NCI-H2196 (cell line): ENCODE measurements at regions not wholly inside any gene's neighbourhood (a gene's known extent, or its start where the extent isn't known, plus 50 kb on each side); places are given as distances from the start of the nearest gene placed in this dataset.
"Not testable (repeated sequence)": the region's sequence is repeated elsewhere in the genome, so short reads cannot be mapped to it uniquely, and the experiment has no call there.

ENCODE experiments used
- DNase-seq: peaks from one replicate; lab custom pipeline; 2025; ENCODE audit not compliant: unreplicated experiment; lab: John Stamatoyannopoulos, UW

DNA sequence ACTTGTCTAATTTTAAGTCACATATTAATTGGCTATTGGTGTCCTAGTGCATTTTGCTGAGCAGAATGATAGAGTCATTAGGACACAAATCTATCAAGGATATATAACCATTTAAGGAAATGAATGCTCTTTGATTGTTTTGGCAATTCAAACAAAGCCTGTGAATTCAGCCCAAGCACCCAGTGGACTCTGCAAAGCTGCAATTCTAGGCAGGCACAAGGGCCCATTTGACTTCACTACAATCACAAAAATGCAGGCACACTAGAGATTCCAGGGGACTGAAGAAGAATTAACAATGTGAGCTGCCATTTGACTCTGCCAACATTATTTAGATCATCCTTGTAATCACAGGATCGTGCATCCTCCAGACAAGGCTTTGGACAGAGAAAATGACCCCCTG is 544.2 kb upstream of the PHF14 start:
- DNase-seq: no peak

DNA sequence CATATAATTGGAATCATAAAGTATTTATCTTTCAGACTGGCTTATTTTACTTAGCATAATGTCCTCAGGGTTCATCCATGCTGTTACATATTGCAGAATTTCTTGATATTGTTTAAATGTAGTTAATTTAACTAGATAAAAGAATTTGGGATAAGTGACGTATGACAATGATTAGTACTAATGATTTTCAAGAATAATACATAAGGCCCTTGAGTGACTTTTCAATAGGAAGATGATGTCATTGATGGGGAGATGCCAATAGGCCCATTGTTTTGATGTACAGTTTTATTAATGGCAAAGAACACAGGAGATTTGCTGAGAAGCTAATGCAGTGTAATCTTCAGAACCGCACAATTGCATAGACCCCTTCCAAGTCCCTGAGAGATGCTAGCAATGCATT is 537.4 kb upstream of the PHF14 start:
- DNase-seq: no peak

GRCh38 chr7:10439027-10439426 is 534.6 kb upstream of the PHF14 start:
- DNase-seq: no peak

- no peak for DNase-seq
These were observed 517.7 kb upstream of the PHF14 start for GRCh38 chr7:10455936-10456335.

GRCh38 chr7:10460474-10460873 is 513.2 kb upstream of the PHF14 start:
- DNase-seq: no peak

GRCh38 chr7:10463701-10464100 is 510.0 kb upstream of the PHF14 start:
- DNase-seq: no peak

GRCh38 chr7:10465536-10465935 is 508.1 kb upstream of the PHF14 start:
- not testable (repeated sequence) for DNase-seq

DNA sequence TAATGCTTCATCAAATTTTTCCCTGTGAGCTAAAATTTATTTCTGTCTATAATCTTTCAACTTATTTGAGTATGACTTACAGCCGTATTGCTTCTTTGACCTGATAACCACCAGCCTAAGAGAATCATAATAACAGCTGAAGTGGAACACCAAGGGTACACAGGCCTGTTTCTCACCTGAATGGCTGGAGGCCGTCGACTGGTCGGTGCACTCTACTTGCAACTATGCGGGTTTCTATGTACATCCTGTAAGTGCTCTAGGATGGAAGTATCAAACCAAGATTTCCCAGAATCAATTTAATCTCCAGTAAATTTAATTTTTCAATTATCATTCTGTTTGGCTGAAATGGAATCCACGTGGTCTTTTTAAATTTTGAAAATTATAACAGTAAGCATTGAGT is 504.8 kb upstream of the PHF14 start:
- DNase-seq: no peak

GRCh38 chr7:10469476-10469875 is 504.2 kb upstream of the PHF14 start:
- DNase-seq: no peak

- no peak for DNase-seq
These were observed 502.2 kb upstream of the PHF14 start for GRCh38 chr7:10471280-10472058.

GRCh38 chr7:10472115-10472514 is 501.6 kb upstream of the PHF14 start:
- no peak for DNase-seq

- no peak for DNase-seq
These were observed 500.1 kb upstream of the PHF14 start for GRCh38 chr7:10473569-10473968.

- DNase-seq: no peak
These were observed 499.6 kb upstream of the PHF14 start for GRCh38 chr7:10474048-10474447.

DNA sequence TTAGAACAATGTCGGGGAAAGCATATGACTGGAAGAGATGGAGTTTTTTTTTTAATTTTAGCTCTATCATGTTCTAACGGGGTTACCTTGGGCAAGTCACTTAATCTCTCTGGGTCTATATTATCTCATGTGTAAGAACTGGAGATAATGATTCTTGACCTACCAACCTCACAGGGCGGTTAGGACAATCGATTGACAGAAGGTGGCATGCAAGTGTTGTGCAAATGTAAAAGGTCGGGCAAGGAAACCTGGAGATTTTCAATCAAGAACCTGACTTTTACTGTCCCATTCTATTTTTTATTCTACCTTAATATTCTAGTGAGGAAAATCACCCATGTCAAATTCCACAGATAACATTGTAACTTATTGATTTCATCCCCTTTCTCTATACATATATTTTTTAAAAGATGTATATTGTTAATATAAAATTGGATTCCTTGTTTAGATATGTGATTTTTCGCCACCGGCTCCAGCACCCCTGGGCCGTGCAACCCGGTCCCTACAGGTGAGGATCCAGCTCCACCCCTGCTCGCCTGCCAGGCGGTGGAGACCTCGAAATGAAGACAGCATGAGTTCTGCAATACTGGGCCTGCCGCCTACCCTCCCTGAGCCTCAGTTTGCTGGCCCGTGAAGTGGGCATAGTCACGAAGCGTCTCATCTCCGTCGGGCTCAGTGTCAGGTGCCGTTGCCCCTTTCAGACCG is 497.6 kb upstream of the PHF14 start:
- no peak for DNase-seq

DNA sequence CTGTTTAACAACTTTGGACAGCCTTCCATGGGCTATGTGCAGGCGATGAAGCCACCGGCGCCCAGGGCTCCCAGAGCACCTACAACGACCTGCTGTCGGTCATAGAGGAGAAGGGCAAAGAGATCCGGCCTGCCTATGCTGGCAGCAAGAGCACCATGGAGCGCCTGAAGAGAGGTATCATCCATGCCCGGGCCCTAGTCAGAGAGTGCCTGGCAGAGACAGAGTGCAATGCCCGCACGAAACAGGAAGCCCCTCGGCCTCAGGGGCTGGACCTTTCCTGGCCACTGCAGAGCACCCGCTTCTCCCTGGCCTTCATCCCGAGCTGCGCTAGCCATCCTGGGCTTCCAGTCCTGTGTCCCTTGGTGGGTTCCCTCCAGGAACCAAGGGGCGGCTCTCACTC is 497.0 kb upstream of the PHF14 start:
- DNase-seq: no peak

DNA sequence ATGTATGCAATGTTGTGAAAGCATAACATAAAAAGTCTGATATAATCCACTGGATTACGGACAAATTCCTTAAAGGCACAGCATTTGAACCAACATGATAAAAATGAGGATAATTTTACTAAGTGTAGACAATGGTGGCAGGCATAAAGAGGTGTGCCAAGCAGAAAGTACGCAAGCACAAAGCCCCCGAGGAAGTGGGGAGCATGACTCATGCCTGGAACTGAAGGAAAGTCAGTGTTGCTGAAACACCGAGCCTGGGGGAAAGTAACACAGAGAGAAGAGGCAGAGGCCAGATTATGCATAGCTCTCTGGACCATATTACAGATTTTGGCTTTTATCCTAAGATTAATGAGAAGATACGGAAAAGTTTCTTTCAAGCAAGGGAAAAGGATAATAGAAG is 490.0 kb upstream of the PHF14 start:
- no peak for DNase-seq

DNA sequence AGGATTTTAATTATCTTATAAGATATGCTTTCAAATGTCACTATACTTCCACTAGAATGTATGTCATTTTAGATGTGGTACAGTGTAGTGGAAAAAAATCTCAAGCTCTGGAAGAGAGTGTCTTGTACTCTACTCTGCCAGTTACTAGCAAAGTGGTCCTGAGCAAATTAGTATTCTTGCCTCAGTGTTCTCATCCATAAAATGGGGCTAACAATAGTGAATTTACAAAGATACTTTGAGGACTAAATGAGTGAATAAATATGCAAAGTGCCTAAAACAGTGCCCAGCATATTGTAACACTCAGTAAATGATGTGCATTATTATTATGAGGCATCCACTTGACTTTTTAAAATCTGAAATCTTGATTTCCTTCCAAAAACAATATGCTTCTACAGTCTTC is 488.9 kb upstream of the PHF14 start:
- DNase-seq: no peak

DNA sequence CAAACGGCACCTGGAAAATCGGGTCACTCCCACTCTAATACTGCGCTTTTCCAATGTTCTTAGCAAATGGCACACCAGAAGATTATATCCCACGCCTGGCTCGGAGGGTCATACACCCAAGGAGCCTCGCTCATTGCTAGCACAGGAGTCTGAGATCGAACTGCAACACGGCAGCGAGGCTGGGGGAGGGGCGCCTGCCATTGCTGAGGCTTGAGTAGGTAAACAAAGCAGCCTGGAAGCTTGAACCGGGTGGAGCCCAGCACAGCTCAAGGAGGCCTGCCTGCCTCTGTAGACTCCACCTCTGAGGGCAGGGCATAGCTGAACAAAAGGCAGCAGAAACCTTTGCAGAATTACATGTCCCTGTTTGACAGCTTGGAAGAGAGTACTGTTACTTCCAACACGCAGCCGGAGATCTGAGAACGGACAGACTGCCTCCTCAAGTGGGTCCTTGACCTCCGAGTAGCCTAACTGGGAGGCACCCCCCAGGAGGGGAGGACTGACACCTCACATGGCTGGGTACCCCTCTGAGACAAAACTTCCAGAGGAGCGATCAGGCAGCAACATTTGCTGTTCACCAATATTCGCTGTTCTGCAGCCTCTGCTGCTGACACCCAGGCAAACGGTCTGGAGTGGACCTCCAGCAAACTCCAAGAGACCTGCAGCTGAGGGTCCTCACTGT is 472.3 kb upstream of the PHF14 start:
- DNase-seq: not testable (repeated sequence)

GRCh38 chr7:10507032-10507431 is 466.6 kb upstream of the PHF14 start:
- no peak for DNase-seq

GRCh38 chr7:10521306-10521705 is 452.4 kb upstream of the PHF14 start:
- DNase-seq: no peak

DNA sequence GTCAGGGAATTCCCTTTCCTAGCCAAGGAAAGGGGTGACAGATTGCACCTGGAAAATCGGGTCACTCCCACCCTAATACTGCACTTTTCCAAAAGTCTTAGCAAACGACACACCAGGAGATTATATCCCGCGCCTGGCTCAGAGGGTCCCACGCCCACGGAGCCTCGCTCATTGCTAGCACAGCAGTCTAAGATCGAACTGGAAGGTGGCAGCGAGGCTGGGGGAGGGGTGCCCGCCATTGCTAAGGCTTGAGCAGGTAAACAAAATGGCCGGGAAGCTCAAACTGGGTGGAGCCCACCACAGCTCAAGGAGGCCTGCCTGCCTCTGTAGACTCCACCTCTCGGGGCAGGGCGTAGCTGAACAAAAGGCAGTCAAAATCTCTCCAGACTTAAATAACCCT is 440.2 kb upstream of the PHF14 start:
- DNase-seq: not testable (repeated sequence)

- DNase-seq: no peak
These were observed 437.1 kb upstream of the PHF14 start for GRCh38 chr7:10536561-10536960.
